LNCaP clone FGC (cell line): ENCODE measurements at regions not wholly inside any gene's neighbourhood (a gene's known extent, or its start where the extent isn't known, plus 50 kb on each side); places are given as distances from the start of the nearest gene placed in this dataset.

Experiments used
- DNase-seq: peaks from one replicate; pipeline ENCODE4 v3.0.0-alpha.2; 2011; ENCODE audit warnings: low read depth
- H3K4me3 ChIP-seq: 2 replicates; pipeline ENCODE4 v1.5.1; 2011; ENCODE audit warnings: mild to moderate bottlenecking, low read depth, low read length, control low read depth
- CTCF ChIP-seq: IDR thresholded peaks from 2 replicates; pipeline ENCODE4 v1.5.1; 2012; ENCODE audit warnings: mild to moderate bottlenecking; ENCODE audit not compliant: control insufficient read depth, insufficient read depth; ENCODE audit errors: extremely low read depth

- no peak overlapping the region for H3K4me3 ChIP-seq
- no peak for TF ChIP-seq CTCF
- no peak for DNase-seq
These were observed 192.3 kb downstream of the DEPDC1B start for GRCh38 chr5:60507687-60508086.

- no peak overlapping the region for H3K4me3 ChIP-seq
- TF ChIP-seq CTCF: no peak
- DNase-seq: no peak
These were observed 194.4 kb downstream of the DEPDC1B start for GRCh38 chr5:60505373-60506171.

- no peak overlapping the region for H3K4me3 ChIP-seq
- DNase-seq: no peak
These were observed 195.6 kb downstream of the DEPDC1B start for GRCh38 chr5:60504342-60504741.

GRCh38 chr5:60503771-60504170 is 196.2 kb downstream of the DEPDC1B start:
- no peak overlapping the region for H3K4me3 ChIP-seq
- DNase-seq: no peak
- no peak for TF ChIP-seq CTCF

More at GRCh38 chr5:60504342-60504741, 195.6 kb downstream of the DEPDC1B start:
- TF ChIP-seq CTCF: no peak

- DNase-seq: no peak
- no peak for TF ChIP-seq CTCF
- no peak overlapping the region for H3K4me3 ChIP-seq
These were observed 202.1 kb downstream of the DEPDC1B start for GRCh38 chr5:60497706-60498500.

GRCh38 chr5:60495644-60496520 is 204.1 kb downstream of the DEPDC1B start:
- no peak overlapping the region for H3K4me3 ChIP-seq
- TF ChIP-seq CTCF: no peak
- no peak for DNase-seq
